Fibroblast of peridontal ligament (primary cell): ENCODE measurements at regions not wholly inside any gene's neighbourhood (a gene's known extent, or its start where the extent isn't known, plus 50 kb on each side); places are given as distances from the start of the nearest gene placed in this dataset.

Experiments
- DNase-seq: peaks from one replicate; pipeline ENCODE4 v3.0.0-alpha.2; 2010; ENCODE audit errors: extremely low read depth

- no peak for DNase-seq
Observed at GRCh38 chr9:90022474-90022873, 417.7 kb downstream of the GADD45G start.

GRCh38 chr9:90023861-90024260, 419.0 kb downstream of the GADD45G start:
- DNase-seq, result no peak

DNA sequence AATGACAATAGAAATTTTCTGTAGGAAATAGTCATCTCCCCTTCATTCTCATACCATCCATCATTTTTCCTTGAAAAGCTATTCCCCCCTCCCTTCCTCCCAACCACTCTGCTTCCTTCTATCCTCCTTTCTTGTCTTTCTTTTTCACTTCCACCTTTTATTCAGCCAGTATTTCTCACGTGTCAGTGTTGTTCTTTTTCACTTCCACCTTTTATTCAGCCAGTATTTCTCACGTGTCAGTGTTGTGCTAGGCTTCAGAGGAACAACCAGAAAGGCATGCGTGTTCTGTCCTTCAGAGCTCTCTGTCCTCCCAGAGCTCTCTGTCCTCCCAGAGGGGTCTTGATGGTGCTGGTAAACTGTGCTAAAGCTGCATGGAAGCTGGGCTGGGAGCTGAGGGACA, 419.6 kb downstream of the GADD45G start:
- DNase-seq, result no peak

DNA sequence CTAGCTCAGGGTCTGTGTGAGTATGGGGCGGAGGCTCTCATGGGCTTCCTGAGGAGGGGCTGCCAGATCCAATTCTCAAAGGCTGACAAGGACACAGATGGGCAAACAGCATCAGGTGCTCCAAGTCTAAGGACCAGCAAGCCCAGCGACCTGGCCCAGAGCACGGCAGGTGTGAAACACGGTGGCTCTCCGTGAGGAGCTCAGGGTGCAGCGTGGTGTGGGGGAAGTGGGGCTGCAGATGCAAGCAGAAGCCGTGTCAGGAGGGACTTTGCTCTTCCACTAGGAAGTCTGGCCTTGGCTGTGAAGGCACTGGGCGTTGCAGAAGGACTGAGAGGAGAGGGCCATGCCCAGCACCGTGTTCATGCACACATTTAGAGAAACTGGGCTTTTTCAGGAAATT, 420.0 kb downstream of the GADD45G start:
- no peak for DNase-seq

DNA sequence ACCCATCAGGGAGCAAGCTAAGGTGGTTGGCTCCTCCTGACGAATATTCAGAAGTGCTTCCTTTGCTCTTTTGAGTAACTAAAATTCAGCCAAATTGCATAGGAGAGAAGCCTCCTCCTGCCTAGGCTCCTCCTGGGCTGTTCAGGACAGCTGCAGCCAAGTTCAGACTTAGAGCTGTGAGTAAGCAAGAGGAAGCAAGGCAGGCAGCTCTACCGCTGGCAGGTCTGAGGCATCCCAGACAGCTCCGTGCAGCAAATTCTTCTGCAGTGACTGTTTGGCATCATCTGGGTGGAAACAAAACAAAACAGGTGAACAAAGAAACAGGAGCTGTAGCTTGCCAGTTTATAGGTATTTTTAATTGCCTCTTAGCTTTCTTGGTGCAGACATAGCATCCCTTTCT, 421.0 kb downstream of the GADD45G start:
- no peak for DNase-seq

DNA sequence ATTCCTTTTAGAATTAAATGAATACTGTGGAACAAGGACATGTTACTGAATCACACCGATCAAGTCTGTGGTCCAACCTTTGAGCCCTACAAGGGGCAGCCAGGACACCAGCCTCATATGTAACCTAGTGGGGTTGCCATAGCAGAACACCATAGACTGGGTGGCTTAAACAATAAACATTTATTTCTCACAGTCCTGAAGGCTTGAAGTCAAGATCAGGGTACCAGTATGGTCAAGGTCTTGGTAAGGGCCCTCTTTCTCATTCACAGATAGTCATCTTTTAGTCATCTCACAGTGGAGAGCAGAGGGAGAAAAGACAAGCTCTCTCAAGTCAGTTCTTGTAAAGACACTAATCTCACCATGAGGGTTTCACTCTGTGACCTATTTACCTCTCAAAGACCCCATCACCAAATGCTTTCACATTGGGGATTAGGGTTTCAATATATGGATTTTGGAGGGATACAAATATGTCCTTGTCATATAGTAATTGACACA, 422.5 kb downstream of the GADD45G start:
- DNase-seq, result no peak

DNA sequence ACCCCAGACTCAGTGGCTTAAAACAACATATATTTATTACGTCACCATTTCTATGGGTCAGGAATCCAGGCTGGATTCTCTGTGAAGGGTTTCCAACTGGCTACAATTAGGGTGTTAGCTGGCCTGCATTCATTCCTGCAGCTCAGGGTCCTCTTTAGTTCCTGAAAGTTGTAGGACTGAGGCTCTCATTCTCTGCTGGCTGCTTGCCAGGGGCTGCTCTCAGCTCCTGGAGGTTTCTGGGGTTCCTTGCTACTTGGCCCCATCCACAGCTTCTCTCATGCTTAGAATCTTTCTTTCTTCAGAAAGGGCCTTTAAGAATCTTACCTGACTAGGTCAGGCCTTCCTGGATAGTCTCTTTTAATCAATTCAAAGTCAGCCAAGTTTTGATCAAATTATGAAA, 424.6 kb downstream of the GADD45G start:
- DNase-seq, result no peak

- DNase-seq, result no peak
Observed at GRCh38 chr9:90029996-90030395, 425.2 kb downstream of the GADD45G start.

DNA sequence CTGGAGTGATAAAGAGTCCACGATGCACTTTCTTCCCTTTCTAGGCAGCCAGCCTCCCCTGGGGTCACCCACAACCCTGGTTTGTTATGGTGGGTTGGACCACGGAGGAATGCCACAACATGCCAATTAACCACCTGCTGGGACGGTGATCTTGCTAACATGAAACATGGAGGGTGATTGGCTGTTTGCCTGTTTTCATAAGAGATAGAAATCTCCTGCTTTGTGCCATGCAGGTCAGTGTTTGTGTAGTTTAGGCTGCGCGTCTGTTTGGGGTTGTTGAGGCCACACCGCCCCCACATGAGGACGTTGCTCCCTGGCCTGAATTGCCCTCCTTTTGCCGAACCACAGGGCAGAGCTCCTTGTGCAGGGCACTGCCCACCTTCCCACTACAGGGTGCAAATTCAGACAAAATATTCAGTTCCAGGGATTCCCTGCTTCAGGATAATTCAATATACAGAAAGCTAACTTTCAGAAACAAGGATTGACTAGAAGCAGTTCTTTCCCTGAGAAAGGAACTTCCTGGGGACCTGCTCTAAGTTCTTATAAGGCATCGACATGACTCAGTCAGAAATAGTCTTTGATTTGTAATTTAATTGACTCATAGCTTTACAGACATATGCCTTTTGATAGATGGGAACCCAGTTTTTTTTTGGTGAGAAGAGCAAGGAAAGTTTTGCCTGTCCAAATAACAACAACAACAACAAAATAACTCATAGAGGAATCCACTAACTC, 427.6 kb downstream of the GADD45G start:
- no peak for DNase-seq

GRCh38 chr9:90033028-90033650, 428.3 kb downstream of the GADD45G start:
- DNase-seq, result no peak

- no peak for DNase-seq
Observed at GRCh38 chr9:90034071-90034470, 429.3 kb downstream of the GADD45G start.

DNA sequence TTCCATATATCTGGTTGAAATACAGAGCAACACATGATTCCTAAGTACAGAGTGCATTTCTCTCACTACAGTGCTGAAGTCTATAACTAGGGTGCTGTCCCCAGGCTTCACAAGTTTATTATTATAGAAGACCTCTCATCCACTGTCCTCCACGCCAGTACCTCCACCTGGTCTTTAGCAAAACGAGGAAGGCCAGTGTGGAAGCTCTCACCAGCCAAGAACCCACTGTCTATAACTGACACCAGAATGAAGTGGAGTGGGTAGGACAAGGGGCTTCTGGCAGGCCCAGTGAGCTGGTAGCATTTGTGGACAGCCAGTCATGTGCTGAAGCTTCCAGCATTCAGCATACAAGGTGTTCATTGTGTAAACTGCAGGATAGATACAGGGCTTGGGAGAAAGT, 430.7 kb downstream of the GADD45G start:
- no peak for DNase-seq

DNA sequence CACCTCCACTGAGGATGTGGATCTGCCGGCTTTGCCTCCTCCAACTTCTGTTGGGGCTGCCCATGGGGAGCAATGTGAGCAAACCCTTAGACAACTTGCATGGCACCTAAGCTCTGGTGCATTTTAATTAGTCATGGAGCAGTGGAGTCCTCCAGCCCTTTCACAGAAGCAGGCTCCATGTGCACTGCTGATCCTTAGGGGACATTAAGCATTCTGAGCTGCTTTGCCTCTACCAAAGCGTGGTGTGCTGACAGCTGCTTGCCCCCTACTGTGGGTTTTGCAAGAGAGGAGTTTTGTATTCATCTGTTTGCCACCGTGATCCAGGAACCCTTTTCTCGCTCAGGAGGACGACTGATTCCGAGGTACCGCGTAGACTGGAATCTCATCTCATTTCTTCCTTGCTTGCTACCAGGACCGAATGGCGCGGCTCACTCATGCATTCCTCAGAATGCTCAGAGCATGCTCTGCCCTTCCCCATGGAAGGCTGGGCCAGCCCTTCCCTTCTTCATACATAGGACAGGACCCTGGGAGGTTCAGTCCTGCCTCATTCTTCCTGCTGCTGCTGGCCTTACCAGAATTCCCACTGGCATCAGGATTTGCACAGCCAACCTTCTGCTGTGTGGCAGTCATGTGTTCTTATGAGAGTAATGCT, 432.5 kb downstream of the GADD45G start:
- DNase-seq, result no peak

DNA sequence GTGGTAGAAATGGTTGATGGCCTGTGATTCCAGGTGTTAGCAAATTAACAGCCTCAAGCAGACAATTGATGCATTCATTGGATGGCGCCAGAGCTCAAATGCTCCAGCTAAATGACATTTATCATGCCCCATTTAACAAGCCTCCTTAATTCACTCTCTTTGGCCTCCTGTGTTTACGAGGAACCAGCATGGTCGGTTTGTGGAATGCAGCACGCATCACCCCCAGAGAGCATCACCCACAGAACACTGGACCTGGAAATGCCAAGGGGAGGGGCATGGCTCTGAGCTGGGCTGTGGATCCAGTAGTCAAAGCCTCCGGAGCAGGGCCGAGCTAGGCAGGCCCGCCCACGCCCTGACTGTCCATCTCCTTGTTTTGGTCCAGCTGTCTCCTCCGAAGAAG, 434.0 kb downstream of the GADD45G start:
- DNase-seq, result no peak

GRCh38 chr9:90044263-90044662, 439.5 kb downstream of the GADD45G start:
- DNase-seq, result no peak

GRCh38 chr9:90044710-90045151, 439.9 kb downstream of the GADD45G start:
- no peak for DNase-seq

DNA sequence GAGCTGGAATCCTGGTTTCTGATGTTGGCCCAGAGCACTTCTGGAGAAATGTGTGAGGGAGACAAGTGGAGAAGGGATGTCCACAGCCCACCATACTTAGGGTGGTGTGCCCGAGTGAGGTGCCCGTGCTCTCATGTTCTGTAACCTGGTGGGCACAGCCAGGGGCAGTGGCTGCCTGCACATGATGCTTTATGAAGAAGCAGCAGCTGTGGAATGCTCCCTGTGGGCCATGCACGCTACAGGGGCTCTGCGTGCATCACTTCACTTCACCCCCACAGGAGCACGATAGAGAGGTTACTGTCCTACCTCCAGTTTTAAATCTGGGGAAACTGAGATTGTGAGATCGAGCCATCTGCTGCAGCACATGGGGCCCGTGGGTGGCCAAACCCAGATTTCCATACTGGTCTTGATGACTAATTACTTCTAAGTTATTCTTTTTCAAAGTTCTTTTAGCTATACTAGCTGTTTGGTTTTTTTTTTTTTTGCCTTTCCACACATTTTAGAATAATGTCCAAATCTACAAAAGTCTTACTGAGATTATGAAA, 441.6 kb downstream of the GADD45G start:
- no peak for DNase-seq

- no peak for DNase-seq
Observed at GRCh38 chr9:90047828-90048227, 443.0 kb downstream of the GADD45G start.

GRCh38 chr9:90052366-90052765, 447.6 kb downstream of the GADD45G start:
- no peak for DNase-seq

- no peak for DNase-seq
Observed at GRCh38 chr9:90053027-90053426, 448.2 kb downstream of the GADD45G start.

- DNase-seq, result no peak
Observed at GRCh38 chr9:90054810-90055209, 450.0 kb downstream of the GADD45G start.

DNA sequence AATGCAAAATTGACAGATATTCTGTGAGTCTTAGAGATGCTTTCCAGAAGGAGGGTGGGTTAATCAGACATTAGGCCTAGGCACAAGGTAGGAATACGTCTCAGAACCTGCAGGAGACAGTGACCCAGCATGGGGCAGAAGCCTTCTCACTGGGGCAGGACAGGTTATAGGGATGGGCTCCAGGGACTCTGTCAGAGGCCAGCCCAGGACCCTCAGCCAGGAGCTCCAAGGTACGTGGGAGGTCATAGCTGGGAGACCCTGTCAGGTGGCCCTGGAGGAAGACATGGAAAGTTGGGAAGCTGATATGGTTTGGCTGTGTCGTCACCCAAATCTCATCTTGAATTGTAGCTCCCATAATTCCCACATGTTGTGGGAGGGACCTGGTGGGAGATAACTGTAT, 450.4 kb downstream of the GADD45G start:
- no peak for DNase-seq

- no peak for DNase-seq
Observed at GRCh38 chr9:90057361-90057760, 452.5 kb downstream of the GADD45G start.
